K562 (cell line): ENCODE measurements at regions not wholly inside any gene's neighbourhood (a gene's known extent, or its start where the extent isn't known, plus 50 kb on each side); places are given as distances from the start of the nearest gene placed in this dataset.

Experiments used
- ATAC-seq: fragments of 200-7000 bp; cut with Tn5 transposase; 3 replicates; pipeline ENCODE4 v1.9.1; 2020; ENCODE audit warnings: moderate library complexity
- BruUV-seq: library from RNA; stranded (reverse); fragments of 400-500 nt; replicated peaks from 2 replicates; lab custom pipeline; 2021; lab: Mats Ljungman, UMichigan
- CTCF ChIA-PET: fragments of 300-600 bp; formaldehyde crosslinking; extraction: SDS; loops from one replicate; lab custom pipeline; 2021; ENCODE audit warnings: low intra/inter-chr PET ratio; lab: Yijun Ruan, JAX
- POLR2A ChIA-PET: fragments of 300-600, 350-650 bp; sonication (Branson Sonifier 250); formaldehyde crosslinking; extraction: SDS; loops from one replicate; lab custom pipeline; 2021; ENCODE audit warnings: antibody characterized with exemption, inconsistent platforms; lab: Yijun Ruan, JAX
- DNase-seq, 4 experiments: peaks; one replicate each; pipeline versions ENCODE4 v3.0.0 to v3.0.0-alpha.2; 2011 to 2018; ENCODE audit warnings: low spot score in 3 of 4, mixed read lengths in 3 of 4; ENCODE audit errors: extremely low read depth in 1 of 4
- FAIRE-seq: peaks from 2 replicates; lab custom pipeline; 2011; peaks lifted over from hg19 to GRCh38; lab: Jason Lieb, UNC
- H2AFZ ChIP-seq: 2 replicates; pipeline ENCODE4 v1.6.0; 2011; ENCODE audit warnings: low read depth, low read length, control low read depth, inconsistent platforms
- H3K27ac ChIP-seq: fragments of 200-600 bp; 3 replicates; pipeline ENCODE4 v1.8.0; 2011; ENCODE audit warnings: low read depth, mild to moderate bottlenecking, control low read depth, inconsistent platforms, low read length, moderate library complexity, mixed read lengths; ENCODE audit errors: extremely low read depth
- H3K27me3 ChIP-seq, 2 experiments: fragments of 300-600 bp in 1 of 2; 2 replicates in 1 of 2; 3 replicates in 1 of 2; pipeline versions ENCODE4 v1.6.0 to v1.8.0; 2011; ENCODE audit warnings: inconsistent platforms in 2 of 2, low read length in 2 of 2, mild to moderate bottlenecking in 1 of 2, mixed read lengths in 1 of 2, moderate library complexity in 1 of 2; ENCODE audit not compliant: control insufficient read depth in 2 of 2, insufficient read depth in 2 of 2
- H3K36me3 ChIP-seq: fragments of 300-600 bp; 3 replicates; pipeline ENCODE4 v1.8.0; 2011; ENCODE audit warnings: mild to moderate bottlenecking, low read length, inconsistent platforms; ENCODE audit not compliant: control insufficient read depth, insufficient read depth
- H3K4me1 ChIP-seq, 2 experiments: fragments of 200-600 bp in 1 of 2; replicated peaks in 1 of 2; 2 replicates in 1 of 2; 3 replicates in 1 of 2; pipeline versions ENCODE4 v1.5.1 to v1.8.0; 2011; ENCODE audit warnings: inconsistent platforms in 2 of 2, low read length in 2 of 2, mild to moderate bottlenecking in 1 of 2, mixed read lengths in 1 of 2, moderate library complexity in 1 of 2; ENCODE audit not compliant: control insufficient read depth in 2 of 2, insufficient read depth in 2 of 2
- H3K4me2 ChIP-seq: 2 replicates; pipeline ENCODE4 v1.6.1; 2011; ENCODE audit warnings: low read length, control low read depth, inconsistent platforms, mixed read lengths; ENCODE audit not compliant: insufficient read depth
- H3K4me3 ChIP-seq: fragments of 200-600 bp; sonication (generic), shearing (Covaris generic); 2 replicates; pipeline ENCODE4 v1.5.1; 2016; ENCODE audit warnings: control low read depth, inconsistent platforms
- H3K79me2 ChIP-seq: fragments of 200-600 bp; 3 replicates; pipeline ENCODE4 v1.8.0; 2011; ENCODE audit warnings: low read length, inconsistent platforms; ENCODE audit not compliant: control insufficient read depth, insufficient read depth
- H3K9ac ChIP-seq, 2 experiments: 2 replicates each; pipeline versions ENCODE4 v1.6.0 to v1.6.1; 2011; ENCODE audit warnings: low read depth in 2 of 2, low read length in 2 of 2, control low read depth in 1 of 2, inconsistent platforms in 1 of 2, mild to moderate bottlenecking in 1 of 2, mixed read lengths in 1 of 2; ENCODE audit not compliant: insufficient read depth in 1 of 2
- H3K9me1 ChIP-seq: one replicate; pipeline ENCODE4 v1.6.0; 2011; ENCODE audit warnings: inconsistent platforms, mild to moderate bottlenecking, low read length, moderate library complexity; ENCODE audit not compliant: control insufficient read depth, insufficient read depth
- H3K9me3 ChIP-seq: replicated peaks from 2 replicates; pipeline ENCODE4 v1.5.1; 2011; ENCODE audit warnings: low read depth, low read length, inconsistent platforms; ENCODE audit not compliant: control insufficient read depth, insufficient read depth
- H4K20me1 ChIP-seq: replicated peaks from 2 replicates; pipeline ENCODE4 v1.6.1; 2011; ENCODE audit warnings: low read length, inconsistent platforms, mixed read lengths; ENCODE audit not compliant: control insufficient read depth, insufficient read depth
- ERF ChIP-seq: fragments of 450-650 bp; formaldehyde crosslinking; IDR thresholded peaks from 2 replicates; pipeline ENCODE4 v1.4.0; 2020; ENCODE audit warnings: mild to moderate bottlenecking, mixed read lengths
- FOXJ3 ChIP-seq: sonication (generic); formaldehyde crosslinking; IDR thresholded peaks from 2 replicates; pipeline ENCODE4 v1.4.0; 2020; ENCODE audit warnings: mild to moderate bottlenecking, missing genetic modification reagents
- HNRNPK ChIP-seq: fragments of 200-400 bp; formaldehyde crosslinking; IDR thresholded peaks from one replicate; pipeline ENCODE4 v1.6.1; 2018; ENCODE audit warnings: mild to moderate bottlenecking, low read depth, low read length; ENCODE audit not compliant: poor library complexity, severe bottlenecking
- REST ChIP-seq, 2 experiments: fragments of 450-650 bp; formaldehyde crosslinking in 1 of 2; IDR thresholded peaks; 2 replicates each; pipeline versions ENCODE4 v1.4.0 to v1.6.1; 2014 to 2020; ENCODE audit warnings: mild to moderate bottlenecking in 2 of 2, borderline replicate concordance in 1 of 2, low read depth in 1 of 2
- WGBS: fragments of 100-300 bp; shearing (Covaris generic); methylation state at CpG from one replicate; pipeline ENCODE4 v1.1.6; 2016; ENCODE audit warnings: low coverage, mixed read lengths; ENCODE audit not compliant: insufficient coverage; ENCODE audit errors: missing lambda C conversion rate; 5-methylcytosine and 5-hydroxymethylcytosine counted together
- in situ Hi-C: fragments of 300-500 bp; cut with MboI; formaldehyde crosslinking; loops from 4 replicates; pipeline ENCODE4 v1.15.0; 2018; ENCODE audit warnings: inconsistent platforms, mixed read lengths
- intact Hi-C: fragments of 100-400 bp; cut with micrococcal nuclease; formaldehyde crosslinking; loops from 2 replicates; pipeline ENCODE4 v1.14.2; 2022

- no peaks in the 10 kb centered on the region for H4K20me1 ChIP-seq
- BruUV-seq = no TSS peak
- H3K4me2 ChIP-seq = no peak overlapping the region
- no peaks in the 10 kb centered on the region for H3K79me2 ChIP-seq
- no peak overlapping the region for H3K27ac ChIP-seq
- in situ Hi-C loops = no loop called here
- 16% methylated on average over 4 of the region's 4 CpGs for WGBS
- ATAC-seq (no peak), DNase-seq (no peak), FAIRE-seq (no peak)
- CTCF ChIA-PET = no interaction called here
- TF ChIP-seq HNRNPK = no peak
- H2AFZ ChIP-seq = no peak overlapping the region
- no peaks in the 10 kb centered on the region for H3K9me3 ChIP-seq
- H3K9me1 ChIP-seq = no peaks in the 10 kb centered on the region
- H3K36me3 ChIP-seq = no peaks in the 10 kb centered on the region
- intact Hi-C loops = no loop called here
- H3K4me1 ChIP-seq = no peaks in the 10 kb centered on the region
- POLR2A ChIA-PET = interaction anchor here (1.0 to 1.2 kb wide), 4 partner anchors 10 to 50 kb away, joined by 3 to 4 read pairs (median 3); no protein-coding TSS in a partner anchor
- H3K9ac ChIP-seq = no peak overlapping the region
- H3K27me3 ChIP-seq = peaks cover 0 to 2% of the 10 kb centered on the region in 2 experiments; a peak in 3 of 5 replicates
- no peak overlapping the region for H3K4me3 ChIP-seq
Measured at GRCh38 chr11:10378362-10378761, 73.5 kb downstream of the ADM start.

- Histone ChIP-seq H2AFZ (no peak overlapping the region), H3K9me1 (no peaks in the 10 kb centered on the region), H3K4me1 (no peaks in the 10 kb centered on the region), H3K4me2 (no peak overlapping the region), H3K79me2 (no peaks in the 10 kb centered on the region), H3K27ac (no peak overlapping the region), H3K4me3 (no peak overlapping the region), H3K27me3 (peaks cover 0 to 2% of the 10 kb centered on the region in 2 experiments; a peak in 3 of 5 replicates), H4K20me1 (no peaks in the 10 kb centered on the region), H3K36me3 (no peaks in the 10 kb centered on the region), H3K9ac (no peak overlapping the region), H3K9me3 (no peaks in the 10 kb centered on the region)
- ChIA-PET CTCF (no interaction called here), POLR2A (interaction anchor here (1.0 to 1.2 kb wide), 4 partner anchors 9 to 51 kb away, joined by 3 to 4 read pairs (median 3); no protein-coding TSS in a partner anchor)
- DNase-seq (peak; percentile 39 to 64 (median 61)), FAIRE-seq (peak; percentile 29), ATAC-seq (no peak)
- in situ Hi-C loops (no loop called here), intact Hi-C loops (no loop called here)
- WGBS = 0% methylated on average over 1 of the region's 1 CpG
- no TSS peak for BruUV-seq
- no peak for TF ChIP-seq ERF
- TF ChIP-seq REST (IDR thresholded peaks at IDR 0.05; ENCODE audit: borderline replicate concordance) = peak; percentile 98
- TF ChIP-seq REST (CRISPR knock-in tag; IDR thresholded peaks at IDR 0.05; ENCODE audit: low read depth) = peak; percentile 94
- no peak for TF ChIP-seq FOXJ3 (CRISPR knock-in tag)
Measured at GRCh38 chr11:10379022-10379421, 74.1 kb downstream of the ADM start.
